Muscle of arm (tissue), 1 donor: ENCODE measurements at regions not wholly inside any gene's neighbourhood (a gene's known extent, or its start where the extent isn't known, plus 50 kb on each side); places are given as distances from the start of the nearest gene placed in this dataset.

Experiments used
- DNase-seq: peaks from one replicate; pipeline ENCODE4 v3.0.0-alpha.2; 2013

DNA sequence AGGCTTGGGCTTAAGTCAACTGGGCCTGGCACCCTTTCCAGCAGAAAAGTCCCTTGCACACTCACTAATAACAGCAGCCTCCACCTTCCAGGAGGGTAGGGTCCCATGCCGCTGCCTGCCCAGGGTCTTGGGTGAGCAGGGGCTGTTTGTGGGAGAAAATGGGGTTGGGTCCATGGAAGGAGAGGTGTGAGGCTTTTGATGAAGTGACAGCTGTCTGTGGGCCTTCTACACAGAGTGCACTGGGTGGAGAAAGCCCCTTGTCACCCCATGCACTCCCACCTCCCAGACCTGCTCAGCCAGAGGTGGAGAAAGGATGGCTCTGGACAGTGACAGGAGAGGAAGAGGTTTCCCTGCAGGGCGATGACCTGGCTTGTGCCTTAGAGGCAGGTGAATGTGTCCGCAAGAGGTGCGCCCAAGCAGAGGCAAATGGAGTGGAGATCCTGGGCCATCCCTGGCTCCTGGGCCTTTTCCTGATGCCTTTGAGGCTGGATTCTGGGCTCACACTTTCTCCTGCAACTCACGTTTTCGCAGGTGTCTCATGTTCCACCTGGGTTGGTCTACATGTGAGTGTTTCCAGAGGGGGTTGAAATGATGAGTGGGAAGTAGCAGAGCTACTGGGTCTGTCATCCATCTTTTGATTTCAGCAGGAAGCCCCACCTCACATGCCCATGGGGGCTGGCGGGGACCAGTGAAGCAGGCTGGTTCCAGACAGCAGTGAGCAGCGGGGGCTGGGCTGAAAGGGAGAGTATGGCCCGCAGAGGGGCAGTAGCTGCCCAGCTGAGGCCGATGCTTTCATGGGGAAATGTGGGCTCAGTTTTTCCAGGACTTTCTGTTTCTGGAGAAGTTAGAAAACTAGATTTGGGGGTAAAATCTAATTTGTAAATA is 85.2 kb upstream of the PRR23E start:
- DNase-seq, result no peak

DNA sequence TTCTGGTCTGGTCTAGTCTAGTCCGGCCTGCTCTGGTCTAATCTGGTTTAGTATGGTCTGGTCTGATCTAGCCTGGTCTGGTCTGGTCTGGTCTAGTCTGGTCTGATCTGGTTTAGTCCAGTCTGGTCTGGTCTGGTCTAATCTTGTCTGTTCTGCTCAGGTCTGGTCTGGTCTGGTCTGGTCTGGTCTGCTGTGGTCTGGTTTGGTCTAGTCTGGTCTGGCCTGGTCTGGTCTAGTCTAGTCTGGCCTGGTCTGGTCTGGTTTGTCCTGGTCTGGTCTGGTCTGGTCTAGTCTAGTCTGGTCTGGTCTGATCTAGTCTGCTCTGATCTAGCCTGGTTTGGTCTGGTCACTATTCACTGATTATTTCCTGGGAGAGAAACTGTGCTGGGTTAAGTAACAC is 84.1 kb upstream of the PRR23E start:
- DNase-seq, result no peak

DNA sequence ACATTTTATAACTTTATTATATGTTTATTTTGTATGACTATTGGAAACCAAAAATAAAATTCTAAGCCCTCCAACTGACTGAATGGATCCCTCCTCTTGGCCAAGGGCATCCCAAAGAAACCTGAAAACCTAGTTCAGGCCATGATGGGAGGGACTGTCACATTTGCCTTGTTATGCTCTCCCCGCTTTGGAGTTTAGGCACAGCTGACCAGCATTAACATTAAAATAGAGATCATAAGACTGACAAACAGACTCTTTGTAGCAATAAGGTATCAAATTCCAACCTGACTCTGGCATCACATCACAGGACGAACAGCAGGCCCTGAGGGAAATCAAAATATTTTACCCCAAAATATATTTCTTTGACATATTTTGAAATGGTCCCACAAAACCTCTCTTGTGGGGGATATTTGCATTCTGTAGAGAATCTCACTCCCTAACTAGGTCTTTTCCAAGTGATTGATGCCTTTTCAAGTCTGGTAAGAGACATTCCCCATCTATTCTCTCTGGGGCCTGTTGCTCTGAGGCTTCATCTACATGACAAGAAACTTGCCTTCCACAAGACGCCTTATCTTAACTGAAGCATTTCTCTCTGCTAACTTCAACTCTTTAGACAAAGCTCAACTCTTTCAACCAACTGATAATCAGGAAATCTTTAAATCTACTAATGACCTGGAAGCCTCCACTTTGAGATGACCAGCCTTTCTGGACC is 81.8 kb upstream of the PRR23E start:
- no peak for DNase-seq

DNA sequence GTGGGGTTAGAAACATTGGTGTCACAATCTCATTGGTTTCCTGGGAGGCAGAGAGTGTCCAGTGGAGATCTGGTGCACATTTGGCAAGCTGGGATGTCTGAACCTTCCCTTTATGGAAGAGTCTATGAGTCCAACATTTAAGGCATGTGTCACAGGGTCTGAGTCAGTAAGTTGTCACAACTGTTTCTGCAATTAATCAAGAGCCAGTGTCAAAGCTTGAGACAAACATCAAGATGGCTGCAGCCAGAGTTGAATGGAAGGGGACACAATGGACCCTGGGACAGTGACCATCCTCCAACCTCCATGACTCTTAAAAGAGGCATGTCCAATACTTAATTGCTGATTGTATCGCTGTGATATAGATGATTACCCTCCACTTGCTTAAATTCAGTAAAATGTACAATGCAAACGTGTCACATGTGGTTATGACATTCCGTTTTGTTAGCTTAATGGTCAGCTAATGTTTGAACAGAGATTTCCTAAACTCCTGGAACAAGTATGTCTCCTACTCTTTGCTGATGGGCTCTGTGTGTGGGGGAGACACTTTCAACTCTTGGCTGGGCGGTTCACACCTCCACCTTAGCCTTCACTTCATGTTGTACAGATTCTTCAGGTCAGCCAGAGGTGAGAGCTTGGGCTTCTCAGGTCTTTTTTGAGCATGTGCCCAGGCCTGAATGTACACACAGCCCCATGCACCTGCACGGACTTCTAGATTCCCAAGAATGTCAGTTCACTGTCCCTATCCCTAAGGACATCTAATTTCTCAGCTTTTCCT is 79.9 kb upstream of the PRR23E start:
- DNase-seq, result no peak

DNA sequence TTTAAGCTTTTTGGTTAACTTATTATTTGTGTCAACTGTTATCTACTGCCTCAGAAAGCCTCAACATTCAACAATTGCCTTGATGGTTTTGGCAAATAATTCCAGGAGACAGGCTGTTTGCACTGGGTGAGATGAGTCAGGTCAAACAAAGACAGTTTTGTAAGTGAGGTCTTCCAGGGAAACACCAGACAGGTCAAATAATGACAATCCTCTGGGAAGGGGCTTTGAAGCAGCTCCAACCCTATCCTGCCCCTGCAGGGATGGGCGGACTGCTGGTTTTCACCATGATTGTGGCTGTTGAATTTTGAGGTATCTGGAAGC is 79.4 kb upstream of the PRR23E start:
- DNase-seq, result no peak

DNA sequence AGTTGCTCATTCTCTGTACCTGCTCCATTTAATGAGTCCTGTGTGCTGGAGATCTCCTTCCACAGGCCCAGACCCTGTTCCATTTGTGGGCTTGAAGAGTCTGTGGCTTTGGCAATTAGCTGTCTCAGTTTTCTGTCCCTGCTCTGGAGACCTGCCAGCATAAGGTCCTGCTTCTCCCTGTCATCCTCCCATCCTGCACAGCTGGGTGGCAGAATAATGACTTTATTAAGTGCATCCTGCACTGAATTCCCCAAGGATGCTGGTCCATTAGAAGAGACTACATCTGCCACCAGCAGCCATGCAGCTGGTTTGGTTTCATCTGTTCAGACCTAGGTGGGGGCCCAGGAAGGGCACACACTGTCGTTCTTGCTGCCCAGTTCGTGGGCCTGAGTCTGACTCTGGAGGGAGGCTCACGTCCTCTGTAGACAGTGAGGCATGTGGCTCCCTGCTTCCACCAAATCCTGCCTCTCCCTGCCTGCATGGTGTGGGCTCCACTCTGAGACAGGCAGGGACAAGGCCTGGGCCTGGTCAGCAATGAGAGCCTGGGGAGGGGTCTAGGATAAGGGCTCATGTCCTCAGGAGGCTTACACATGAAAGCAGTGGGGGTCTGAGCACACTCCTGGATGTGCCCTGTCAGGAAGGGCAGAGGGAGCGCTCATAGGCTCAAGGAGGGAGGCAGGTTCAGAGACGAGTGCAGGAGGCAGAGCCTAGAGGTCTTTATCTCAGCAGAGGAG is 78.4 kb upstream of the PRR23E start:
- no peak for DNase-seq

DNA sequence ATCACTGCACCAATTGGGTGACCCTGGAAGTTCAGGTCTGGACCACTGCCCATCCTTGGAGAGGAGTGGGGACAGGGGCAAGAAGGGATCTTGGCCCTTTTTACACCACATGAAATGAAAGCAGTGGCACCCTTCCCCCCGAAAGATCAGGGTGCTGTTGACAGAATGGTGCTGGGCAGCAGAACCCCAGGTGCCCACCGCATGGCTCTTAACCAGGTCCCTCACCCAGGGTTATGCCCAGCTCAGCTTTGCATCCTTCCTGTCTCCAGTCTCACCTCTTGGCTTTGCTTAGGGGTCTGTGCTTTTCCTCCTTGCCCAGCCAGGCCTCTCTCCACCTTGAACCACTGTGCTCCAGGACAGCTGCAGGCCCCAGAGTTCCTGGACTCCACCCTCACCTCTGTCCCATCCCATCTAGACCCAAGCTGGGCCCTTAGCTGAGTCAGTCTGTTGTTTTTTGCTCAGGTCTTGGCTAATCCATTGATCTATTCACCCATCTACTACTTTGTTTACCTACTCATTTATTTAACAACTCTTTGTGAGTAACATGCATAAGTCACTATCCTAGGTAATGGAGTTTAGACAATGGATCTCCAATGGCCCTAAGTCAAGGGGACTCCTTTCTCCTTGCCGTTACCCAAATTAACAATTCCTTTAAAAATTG is 77.1 kb upstream of the PRR23E start:
- DNase-seq, result no peak

DNA sequence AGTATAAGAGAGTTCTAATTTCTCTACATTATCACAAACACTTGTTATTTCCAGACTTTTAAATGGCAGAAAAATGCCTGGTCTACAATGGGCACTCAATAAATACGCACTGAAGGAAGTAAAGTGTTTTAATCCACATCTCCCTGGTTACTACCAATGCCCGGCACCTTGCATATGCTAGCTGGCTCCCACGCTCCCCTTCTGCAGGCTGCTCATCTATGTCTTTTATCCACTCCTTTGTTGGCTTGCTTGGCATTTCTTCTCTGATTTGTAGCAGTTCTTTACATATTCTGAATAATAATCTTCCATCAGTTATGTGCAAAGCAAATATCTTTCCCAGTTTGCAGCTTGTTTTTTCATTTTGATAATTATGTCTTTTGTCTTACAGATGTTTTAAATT is 74.6 kb upstream of the PRR23E start:
- no peak for DNase-seq

DNA sequence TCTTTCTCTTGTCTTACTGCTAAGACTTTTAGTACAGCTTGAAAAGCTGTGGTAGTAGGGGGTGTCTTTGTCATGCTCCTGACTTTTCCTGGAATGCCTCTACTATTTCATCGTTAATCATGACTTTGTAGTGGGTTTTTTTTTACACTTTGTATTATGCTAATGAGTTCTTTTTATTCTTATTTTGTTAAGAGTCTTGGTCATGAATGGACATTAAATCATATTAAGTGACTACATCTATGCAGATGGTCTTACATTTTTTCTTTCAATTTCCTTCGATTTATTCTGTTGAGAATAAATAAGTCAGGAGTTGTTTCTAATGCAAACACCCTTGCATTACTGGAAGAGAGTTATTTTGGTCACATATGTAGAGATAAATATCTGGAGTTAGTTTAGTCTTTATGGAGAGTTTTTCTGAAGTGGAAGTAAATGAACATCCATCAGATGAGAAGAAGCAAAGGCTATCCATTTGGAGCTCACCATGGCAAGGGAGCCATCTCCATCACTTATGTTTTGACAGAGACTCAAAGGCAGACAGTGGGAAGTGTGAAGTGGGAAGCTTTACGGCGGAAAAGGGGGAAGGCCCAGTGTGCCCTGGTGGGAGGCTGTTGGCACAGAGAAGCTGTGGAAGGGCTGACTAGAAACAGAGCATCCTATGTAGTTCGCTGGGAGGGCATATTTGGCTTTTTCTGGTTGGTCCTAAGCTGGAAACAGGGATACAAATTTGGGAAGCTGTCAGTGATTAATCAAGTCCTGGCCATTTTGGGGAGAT is 73.1 kb upstream of the PRR23E start:
- no peak for DNase-seq

DNA sequence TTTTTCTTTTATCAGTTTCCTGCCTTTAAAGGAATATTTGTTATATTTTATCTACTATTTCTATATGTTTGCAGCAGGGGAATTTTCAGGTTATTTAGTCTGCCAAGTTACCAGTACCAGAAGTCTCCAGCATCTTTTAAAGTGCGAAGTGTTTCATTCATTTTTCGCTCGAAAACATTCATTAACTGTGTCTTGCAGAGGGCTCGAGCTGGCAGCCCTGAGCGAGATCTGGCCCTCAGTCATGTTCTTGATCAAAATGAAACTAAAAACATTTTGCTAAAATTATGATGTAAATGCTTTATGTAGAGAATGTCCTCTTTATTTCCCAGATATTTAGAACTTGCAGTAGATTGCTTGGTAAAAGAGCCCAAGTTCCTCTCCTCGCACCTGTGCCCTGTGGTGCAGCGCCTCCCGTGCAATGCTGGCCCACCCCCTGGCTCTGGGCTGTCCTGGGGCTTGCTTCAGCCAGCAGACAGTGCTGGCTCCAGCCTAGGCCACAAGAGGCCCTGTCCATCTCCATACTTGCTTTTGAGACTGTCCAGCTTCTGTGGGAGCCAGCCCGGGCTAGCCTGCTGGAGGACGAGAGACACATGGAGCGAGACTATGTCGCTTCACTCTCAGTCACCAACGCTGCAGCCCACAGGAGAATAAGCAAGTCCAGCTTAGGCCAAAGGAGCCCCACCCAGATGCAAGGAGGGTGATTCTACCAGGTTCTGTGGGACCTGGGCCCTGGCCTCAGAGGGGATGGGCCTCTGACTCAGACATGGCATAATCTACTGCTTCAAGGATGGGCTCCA is 71.9 kb upstream of the PRR23E start:
- DNase-seq, result no peak

DNA sequence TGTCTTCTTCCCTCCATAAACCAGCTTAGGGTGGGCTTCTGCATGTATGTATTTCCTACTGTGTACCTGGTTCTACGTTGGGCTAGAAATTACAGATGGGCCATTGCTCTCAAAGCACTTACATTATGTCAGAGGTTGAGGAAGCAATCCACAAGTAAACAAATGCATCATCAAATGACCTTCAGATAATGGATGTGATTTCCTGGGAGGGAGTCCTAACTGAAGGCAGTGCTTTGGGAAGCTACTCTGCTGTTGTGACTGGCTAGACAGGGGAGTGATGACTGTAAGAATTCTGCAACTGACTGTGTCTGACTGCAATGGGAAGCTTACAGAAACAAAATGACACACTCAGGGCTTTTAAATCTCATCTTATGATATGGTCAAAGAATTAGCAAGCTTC is 71.0 kb upstream of the PRR23E start:
- no peak for DNase-seq

DNA sequence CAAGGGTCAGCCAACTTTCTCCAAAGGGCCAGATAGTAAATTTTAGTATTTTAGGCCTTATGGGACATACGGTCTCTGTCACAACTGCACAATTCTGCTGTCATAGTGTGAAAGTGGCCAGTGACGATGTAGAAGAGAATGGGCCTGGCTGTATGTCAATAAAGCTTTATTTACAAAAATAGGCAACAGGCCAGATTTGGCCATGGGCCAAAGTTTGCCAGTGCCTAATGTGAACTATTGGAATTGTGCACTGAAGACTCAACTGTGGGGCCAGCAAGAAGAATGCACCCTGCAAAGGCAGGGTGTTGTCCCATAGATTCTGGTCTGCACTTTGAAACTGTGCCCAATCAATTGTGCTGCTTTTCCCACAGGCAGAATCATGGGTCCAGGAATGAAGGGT is 69.4 kb upstream of the PRR23E start:
- DNase-seq, result no peak

DNA sequence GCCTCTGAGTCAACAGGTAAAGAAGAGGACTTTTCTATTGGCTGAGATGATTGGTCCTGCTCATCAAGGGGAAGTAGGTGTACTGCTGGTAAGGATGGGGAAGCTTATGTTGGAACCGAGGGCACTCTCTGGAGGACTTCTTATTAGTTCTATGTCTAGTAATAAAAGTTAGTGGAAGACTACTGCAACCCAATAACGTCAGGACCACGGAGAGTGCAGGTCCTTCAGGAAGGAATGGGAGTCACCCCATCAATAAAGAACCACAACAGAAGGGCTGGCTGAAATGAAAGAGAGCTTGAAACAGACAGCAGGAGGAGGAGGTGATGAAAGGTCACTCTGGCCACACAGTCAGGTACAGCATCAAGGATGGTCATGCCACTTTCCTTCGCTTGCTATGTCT is 68.8 kb upstream of the PRR23E start:
- DNase-seq, result no peak

DNA sequence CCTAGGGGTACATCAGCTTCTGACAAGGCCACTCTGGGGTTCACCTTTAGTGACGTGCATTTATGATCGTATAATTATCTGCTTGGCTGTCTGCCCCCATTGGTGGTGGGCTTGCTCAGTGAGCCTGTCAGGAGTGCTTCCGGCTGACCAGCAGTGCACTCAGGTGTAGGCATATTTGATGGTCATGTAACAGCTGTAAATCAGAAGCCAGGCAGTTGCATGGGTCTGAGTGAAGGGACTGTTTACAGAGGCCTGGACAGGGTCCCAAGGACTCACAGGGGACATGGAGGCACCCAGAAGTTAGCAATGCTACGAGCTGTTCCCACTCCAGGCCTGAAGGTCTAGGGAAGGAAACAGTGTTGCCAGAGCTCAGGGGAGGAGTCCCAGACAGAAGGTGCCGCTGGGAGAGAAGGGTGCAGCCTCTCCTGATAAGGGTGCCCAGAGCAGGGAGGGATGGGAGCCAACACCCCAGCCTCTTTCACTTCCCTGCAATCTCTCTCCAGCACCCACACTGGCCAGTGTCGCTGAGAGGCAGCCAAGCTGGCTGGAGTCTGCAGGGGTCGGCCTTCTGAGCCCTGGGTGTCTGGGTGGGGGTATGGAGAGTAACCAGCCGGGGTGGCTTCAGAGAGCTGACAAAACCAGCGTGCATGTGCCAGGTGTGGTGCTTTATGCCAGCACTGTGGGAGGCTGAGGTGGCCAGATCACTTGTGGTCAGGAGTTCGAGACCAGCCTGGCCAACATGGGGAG is 61.3 kb upstream of the PRR23E start:
- no peak for DNase-seq

DNA sequence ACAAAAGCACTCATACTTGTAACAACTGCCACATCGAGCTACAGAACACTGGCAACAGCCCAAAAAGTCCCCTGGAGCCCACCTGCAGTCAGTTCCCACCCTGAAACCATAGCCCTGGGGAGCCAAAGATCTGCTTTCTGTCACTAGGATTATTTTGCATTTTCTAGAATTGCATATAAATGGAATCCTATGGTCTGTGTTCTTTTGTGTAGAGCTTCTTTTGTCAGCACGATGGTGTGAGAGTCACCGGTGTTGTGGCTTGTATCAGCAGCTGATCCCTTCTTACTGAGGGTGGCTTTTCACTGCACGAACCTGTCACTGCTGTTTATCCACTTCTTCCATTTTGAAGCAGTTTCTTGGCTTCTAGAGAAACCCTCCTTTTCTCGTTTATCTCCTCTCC is 60.1 kb upstream of the PRR23E start:
- no peak for DNase-seq

DNA sequence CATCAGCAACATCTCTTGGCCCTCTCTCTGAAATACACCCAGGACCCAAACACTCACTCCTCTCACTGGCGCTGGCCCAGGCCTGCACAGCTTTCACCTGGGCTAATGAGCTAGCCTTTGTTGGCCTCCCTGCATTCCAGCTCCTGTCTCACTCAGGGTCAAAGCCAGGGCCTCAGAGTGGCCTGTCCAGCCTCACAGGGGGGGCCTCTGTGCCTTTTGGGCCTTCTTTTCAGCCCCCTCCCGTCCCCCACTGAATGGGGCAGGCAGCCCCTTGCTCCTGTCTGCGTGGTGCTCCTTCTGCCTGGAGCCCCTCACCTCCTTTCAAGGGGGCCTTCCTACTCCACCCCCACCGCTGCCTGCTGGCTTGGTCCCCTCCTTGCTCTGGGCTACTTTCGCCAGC is 59.0 kb upstream of the PRR23E start:
- DNase-seq, result no peak

DNA sequence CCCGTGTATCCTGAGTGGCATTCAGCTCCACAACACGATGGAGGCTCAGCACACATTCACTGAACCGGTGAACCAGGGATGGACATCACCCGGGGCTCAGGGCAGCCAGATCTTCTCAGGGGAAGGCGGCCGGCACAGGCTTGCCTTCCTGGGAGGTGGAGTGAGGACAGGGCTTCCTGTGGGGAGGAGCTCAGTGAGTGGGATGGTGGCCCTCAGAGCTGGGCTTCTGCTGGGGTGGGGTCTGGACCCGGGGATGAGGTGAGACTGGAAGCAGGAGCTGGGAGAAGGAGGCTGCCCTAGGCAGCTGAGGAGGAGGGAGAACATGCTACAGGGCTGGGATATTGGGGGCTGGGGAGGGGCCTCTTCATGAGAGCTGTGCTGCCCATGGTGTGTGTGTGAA is 58.5 kb upstream of the PRR23E start:
- DNase-seq, result no peak

DNA sequence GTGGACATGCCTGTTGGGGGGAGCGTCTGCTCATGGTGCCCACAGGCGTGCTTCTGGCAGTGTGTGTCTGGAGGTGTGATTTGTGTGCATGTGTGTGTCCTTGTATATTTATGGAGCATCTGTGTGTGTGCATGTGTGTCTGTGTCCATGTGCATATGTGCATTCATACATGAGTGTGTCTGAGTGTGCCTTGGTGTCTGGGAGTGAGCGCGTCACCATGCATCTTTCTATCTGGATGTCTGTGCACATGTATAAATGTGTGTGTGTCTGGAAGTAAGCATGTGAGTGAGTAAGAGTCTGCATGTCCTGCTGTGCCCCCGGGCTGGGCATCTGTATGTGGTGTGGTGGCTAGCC is 58.1 kb upstream of the PRR23E start:
- no peak for DNase-seq
